Tibial nerve (tissue), 4 donors: ENCODE measurements at regions not wholly inside any gene's neighbourhood (a gene's known extent, or its start where the extent isn't known, plus 50 kb on each side); places are given as distances from the start of the nearest gene placed in this dataset.

ENCODE experiments used
- CTCF ChIP-seq, 5 experiments: fragments of 200-600 bp in 3 of 5; fragments of 450-650 bp in 2 of 5; sonication (generic) in 3 of 5; IDR thresholded peaks; one replicate each; pipeline ENCODE4 v1.5.1; 2016 to 2019; ENCODE audit warnings: antibody characterized with exemption in 5 of 5, mild to moderate bottlenecking in 3 of 5, moderate library complexity in 2 of 5
- EP300 ChIP-seq, 2 donors: sonication (generic); formaldehyde crosslinking; IDR thresholded peaks; one replicate each; pipeline ENCODE4 v1.6.1; 2017; ENCODE audit warnings: antibody characterized with exemption in 2 of 2, mild to moderate bottlenecking in 1 of 2
- POLR2A ChIP-seq, 2 donors: fragments of 450-650 bp; IDR thresholded peaks; one replicate each; pipeline ENCODE4 v1.6.1; 2017; ENCODE audit warnings: antibody characterized with exemption in 2 of 2, mild to moderate bottlenecking in 2 of 2, moderate library complexity in 2 of 2

DNA sequence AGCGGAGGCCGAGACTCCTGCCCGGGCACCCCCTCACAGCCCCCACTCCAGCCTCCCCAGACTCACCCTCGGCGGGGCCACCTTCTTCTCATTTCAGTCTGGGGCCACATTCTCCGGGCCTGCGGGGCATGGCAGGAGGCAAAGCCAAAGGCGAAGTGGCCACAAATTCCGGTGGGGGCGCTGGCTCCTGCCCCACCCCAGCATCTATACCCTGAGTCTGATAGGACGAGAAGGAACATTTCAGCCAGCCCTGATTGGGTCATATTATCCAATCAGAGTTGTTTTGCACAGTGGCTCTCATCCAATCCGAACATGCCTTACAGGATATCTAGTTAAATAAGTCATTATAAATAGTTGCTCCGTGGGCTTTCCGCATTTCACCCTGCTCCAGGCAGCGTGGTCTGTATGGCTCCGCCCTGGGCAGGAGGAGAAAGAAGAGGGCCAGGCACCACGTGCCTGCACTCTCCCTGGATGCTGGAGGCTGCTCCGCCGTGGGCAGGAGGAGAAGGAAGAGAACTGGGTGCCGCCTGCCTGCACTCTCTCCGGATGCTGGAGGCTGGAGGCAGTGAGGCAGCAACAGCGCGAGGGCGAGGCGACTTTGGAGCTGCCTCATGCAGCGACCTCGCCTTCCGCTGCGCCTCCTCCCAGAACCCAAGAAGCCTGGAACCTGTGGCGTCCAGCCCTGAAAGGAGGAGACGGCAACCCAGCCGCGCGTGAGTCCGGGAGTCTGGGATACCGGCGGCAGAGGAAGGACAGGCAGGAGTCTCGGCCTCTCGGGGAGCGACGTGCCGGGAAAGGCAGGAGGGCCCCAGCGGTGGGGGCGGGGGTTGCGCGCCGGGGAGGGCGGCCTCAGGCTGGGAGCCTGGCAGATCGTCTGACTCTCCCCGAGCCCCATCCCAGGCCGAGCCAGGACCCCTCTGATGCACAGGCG, 162.9 kb downstream of the ZNF33B start:
- no peak for TF ChIP-seq CTCF (IDR thresholded peaks at IDR 0.05)
- TF ChIP-seq POLR2A (IDR thresholded peaks at IDR 0.05) = no peak
- TF ChIP-seq EP300 (IDR thresholded peaks at IDR 0.05) = no peak
